NCI-H1930 (cell line): ENCODE measurements at regions not wholly inside any gene's neighbourhood (a gene's known extent, or its start where the extent isn't known, plus 50 kb on each side); places are given as distances from the start of the nearest gene placed in this dataset.

Experiments used
- DNase-seq, 2 experiments: peaks; one replicate each; lab custom pipeline; 2025; lab: John Stamatoyannopoulos, UW

DNA sequence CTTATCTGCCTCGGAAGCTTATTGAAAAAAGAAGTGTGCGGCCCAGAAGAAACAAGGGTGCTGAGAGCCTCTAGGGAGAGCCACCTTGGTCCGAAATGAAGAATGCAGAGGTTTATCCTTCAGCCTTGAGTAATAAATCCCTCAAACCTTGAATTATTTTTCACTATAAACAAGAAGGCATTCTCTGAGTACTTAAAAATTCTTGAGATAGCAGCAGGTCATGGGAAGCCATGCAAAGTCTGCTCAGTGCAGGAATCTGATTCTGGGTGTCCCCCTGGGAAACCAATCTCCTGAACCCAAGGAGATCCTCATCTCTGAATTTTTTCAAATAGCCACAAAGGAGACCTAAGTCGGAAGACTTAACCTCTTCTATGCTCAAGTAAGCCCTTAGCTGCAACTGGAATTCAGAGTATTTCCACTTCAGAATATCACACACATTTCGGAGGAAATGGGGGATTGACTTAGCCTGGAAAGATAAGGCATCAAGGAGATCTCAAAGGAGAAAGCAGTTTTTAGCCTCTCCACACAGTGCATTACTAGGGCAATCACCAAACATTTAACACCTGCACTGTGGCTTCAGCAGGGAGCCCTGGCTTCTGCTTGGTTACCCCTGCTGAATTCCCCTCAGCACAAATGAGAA is 365.0 kb downstream of the ETS1 start:
- no peak for DNase-seq

- DNase-seq: no peak
These were observed 367.6 kb downstream of the ETS1 start for GRCh38 chr11:128219731-128220120.

DNA sequence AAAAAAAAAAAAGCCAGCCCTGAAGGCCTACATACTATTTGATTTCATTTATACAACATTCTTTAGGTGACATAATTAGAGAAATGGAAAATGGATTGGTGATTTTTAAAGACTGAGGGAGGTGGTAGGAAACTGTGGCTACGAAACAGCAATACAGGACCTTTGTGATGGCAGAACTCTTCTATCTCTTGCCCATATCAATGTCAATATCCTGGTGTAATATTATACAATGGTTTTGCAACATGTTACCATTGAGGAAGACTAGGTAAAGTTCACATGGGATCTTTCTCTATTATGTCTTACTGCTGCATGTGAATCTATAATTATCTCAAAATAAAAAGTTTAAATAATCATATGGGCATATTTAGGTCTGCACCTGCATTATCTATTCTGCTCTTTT is 371.2 kb downstream of the ETS1 start:
- no peak for DNase-seq

DNA sequence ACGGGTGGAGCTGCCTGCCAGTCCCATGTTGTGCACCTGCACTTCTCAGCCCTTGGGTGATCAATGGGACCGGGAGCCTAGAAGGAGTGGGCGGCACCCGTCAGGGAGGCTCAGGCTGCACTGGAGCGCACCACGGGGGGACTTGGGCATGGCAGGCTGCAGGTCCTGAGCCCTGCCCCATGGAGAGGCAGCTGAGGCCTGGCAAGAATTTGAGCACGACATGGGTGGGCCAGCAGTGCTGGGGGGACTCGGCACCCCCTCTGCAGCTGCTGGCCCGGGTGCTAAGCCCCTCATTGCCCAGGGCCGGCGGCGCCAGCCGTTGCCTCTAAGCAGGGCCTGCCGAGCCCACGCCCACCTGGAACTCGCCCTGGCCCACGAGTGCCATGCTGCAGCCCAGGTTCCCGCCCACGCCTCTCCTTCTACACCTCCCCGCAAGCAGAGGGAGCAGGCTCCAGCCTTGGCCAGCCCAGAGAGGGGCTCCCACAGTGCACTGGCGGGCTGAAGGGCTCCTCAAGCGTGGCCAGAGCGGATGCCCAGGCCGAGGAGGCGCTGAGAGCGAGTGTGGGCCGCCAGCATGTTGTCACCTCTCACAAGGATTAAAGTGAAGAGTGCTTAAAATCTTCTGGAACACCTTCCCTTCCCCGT is 372.0 kb downstream of the ETS1 start:
- no peak for DNase-seq

GRCh38 chr11:128214263-128214662 is 373.1 kb downstream of the ETS1 start:
- no peak for DNase-seq

GRCh38 chr11:128213461-128213860 is 373.9 kb downstream of the ETS1 start:
- DNase-seq: no peak

DNA sequence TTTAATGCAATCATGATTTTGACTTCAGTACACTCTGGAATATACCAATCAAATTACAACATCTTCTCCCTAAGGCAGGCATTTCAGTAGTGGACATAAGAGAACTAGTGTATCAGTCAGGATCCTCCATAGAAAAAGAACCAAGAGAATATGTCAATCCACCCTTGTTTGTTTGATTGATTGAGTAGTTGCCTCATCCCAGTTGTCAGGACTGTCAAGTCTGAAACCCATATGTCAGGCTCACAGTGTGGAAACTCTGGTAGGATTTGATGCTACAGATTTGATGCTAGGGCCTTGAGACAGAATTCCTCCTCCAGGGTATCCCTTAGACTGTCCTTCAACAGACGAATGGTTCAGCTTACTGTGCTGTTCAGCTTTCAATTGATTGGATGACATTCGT is 375.0 kb downstream of the ETS1 start:
- no peak for DNase-seq

- no peak for DNase-seq
These were observed 377.0 kb downstream of the ETS1 start for GRCh38 chr11:128210148-128210940.

- DNase-seq: no peak
These were observed 378.3 kb downstream of the ETS1 start for GRCh38 chr11:128209138-128209435.

GRCh38 chr11:128208329-128209137 is 378.8 kb downstream of the ETS1 start:
- no peak for DNase-seq

DNA sequence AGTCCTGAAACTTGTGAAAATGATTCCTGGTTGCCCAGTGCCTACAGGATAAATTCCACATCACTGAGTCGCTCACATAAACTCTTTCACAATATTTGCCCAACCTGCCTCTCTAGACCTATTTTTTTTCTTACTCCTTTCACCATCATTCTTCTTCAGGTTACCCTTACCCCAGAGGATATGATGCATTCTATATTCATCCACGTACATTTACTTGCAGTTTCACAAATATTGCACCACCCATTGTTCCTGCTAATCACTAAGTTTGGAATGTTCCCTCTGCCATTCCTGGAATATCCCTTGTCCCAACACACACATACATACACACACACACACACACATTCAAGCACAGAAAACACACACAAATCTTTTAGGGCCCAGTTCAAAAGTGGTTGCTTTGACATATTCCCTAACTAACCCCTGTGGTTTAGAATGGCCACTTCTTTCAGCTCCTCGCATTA is 379.5 kb downstream of the ETS1 start:
- DNase-seq: no peak

GRCh38 chr11:128206461-128206860 is 380.9 kb downstream of the ETS1 start:
- DNase-seq: no peak

- DNase-seq: no peak
These were observed 381.6 kb downstream of the ETS1 start for GRCh38 chr11:128205796-128206195.

DNA sequence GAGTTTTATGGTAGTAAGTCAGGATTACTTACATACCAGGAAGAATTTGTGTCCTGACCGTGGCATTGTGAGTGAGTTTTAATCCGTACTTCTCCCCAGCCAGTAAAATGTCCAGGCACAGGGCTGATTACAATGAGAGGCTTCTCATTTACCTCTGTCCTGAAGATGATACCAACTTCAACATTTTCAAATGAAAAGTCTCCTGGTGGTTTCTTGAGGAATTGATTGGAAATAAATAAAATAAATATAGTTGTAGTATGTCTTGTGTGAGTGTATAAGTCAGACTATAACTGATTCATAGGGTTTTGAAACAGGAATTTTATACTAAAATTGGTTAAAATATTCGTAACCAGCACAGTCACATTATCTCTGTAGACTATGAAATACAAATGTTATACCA is 382.5 kb downstream of the ETS1 start:
- DNase-seq: no peak

- no peak for DNase-seq
These were observed 385.6 kb downstream of the ETS1 start for GRCh38 chr11:128201801-128202200.

- DNase-seq: no peak
These were observed 386.3 kb downstream of the ETS1 start for GRCh38 chr11:128201009-128201408.

GRCh38 chr11:128200467-128200866 is 386.9 kb downstream of the ETS1 start:
- DNase-seq: no peak

DNA sequence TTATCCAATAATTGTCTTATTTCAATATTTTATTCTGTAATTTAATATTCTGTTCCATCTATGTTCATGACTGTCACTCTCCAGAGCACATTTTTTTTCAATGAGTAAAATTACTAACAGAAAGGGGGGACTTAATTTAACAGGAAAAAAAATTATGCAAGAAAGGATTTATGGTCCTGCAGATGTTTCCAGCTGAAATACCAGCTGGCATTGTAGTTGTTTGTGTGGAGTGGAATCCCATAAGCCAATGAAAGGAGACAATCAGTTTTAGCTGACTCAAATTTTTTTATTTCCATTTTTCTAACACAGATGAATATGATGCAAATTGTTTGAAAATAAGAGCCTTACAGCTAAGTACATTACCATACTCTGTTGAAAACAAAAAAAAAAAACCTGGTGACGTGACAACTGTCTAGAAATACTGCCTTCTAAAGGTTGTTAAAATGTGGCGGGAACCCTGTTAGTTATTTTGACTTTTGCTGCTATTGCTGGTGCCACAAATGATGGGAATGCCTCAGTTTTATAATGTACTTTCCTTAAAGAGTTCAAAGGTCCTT is 389.1 kb downstream of the ETS1 start:
- no peak for DNase-seq

GRCh38 chr11:128196235-128196634 is 391.1 kb downstream of the ETS1 start:
- DNase-seq: no peak

DNA sequence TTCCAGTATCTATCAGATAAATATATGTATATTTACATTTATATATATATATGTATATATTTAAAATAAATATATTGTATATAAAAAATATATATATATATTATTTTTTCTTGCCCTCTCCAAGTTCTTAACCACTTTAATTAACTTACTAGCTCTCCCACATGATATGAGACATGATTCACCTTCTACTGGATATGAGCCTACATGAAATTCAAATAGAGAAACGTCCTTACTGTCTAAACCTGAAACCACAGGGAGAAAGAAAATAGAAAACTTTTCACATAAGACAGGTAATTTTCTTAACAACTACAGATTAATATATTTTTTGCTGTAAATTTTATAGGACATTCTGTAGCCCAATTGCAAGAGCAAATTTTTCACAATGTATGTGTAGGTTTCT is 391.6 kb downstream of the ETS1 start:
- DNase-seq: no peak

DNA sequence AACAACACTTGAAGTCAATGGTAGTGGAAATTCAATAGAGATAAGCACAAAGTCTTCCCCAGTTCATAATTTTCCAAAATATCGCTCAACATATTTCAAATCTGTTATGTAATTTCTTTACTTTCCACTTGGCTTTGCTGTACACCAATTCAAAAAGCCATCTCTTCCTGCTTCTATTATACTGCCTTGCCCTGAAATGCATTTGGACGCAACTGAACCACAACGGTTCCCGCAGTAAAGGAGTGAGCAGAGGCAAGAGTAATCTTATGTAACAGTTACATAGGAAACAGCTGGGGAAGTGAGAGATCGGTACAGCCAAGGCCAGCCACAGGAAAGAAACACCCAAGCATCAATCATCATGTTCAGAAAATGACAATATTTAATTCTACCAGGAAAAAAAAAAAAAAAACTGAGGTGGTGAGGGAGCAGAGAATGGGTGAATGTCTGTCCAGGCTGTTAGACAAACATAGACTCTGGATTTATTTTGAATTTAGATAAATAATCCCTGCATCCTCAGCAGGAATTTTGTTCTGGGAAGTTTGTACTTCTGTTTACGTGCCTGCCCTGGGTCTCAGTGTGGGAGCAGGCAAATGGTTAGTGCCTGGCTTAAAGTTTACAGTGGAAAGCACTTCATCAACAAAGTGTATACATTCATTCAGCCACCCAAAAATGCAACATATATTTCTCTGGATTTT is 392.2 kb downstream of the ETS1 start:
- DNase-seq: no peak

DNA sequence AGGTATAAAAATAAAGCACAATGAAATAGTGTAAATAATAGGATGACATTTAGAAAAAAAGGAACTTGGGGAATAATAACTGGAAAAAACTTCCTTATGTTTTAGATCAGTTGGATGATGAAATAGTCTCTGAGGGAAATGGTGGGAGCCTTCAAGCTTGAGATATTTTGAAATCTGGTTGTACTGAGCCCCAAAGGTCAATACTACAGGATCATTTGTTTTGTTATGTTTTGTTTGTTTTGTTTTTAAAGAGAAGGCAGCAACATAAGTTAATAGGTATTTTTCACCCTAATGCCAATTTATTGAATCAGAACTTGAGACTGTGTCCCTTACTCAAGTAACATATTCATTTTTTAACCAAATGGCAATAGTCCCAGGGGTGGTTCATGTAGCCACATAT is 393.1 kb downstream of the ETS1 start:
- no peak for DNase-seq
